Activated T-helper 2 cell treated with anti-CD3 and anti-CD28 coated beads, Interferon-gamma antibody, Interleukin-2, Interleukin-4, amounts not matched to agents 10 μg/mL and 5 μg/mL and 100 μg/mL, durations not matched to agents 14 hours and 24 hours and 36 hours (primary cell): ENCODE measurements at regions not wholly inside any gene's neighbourhood (a gene's known extent, or its start where the extent isn't known, plus 50 kb on each side); places are given as distances from the start of the nearest gene placed in this dataset.

Experiments
- DNase-seq: peaks from one replicate; pipeline ENCODE4 v3.0.0; 2021; ENCODE audit warnings: low spot score
- H3K27ac Mint-ChIP-seq: one replicate; pipeline ENCODE4 v1.8.0; 2021; ENCODE audit warnings: mixed read lengths
- H3K27me3 Mint-ChIP-seq: one replicate; pipeline ENCODE4 v1.8.0; 2021; ENCODE audit warnings: low read depth, mixed read lengths
- H3K36me3 Mint-ChIP-seq: one replicate; pipeline ENCODE4 v1.8.0; 2021; ENCODE audit warnings: low read depth, mixed read lengths
- H3K4me1 Mint-ChIP-seq: one replicate; pipeline ENCODE4 v1.8.0; 2021; ENCODE audit warnings: low read depth, mixed read lengths
- H3K4me3 Mint-ChIP-seq: one replicate; pipeline ENCODE4 v1.8.0; 2021; ENCODE audit warnings: low read depth, mild to moderate bottlenecking, moderate library complexity, mixed read lengths
- H3K9me3 Mint-ChIP-seq: one replicate; pipeline ENCODE4 v1.8.0; 2021; ENCODE audit warnings: mixed read lengths
- intact Hi-C: fragments of 100-400 bp; cut with micrococcal nuclease; formaldehyde crosslinking; loops from one replicate; pipeline ENCODE4 v1.15.1; 2023

- Mint-ChIP-seq H3K9me3 (peaks cover 3% of the 10 kb centered on the region), H3K4me3 (no peak overlapping the region), H3K27ac (no peak overlapping the region), H3K4me1 (peaks cover 24% of the 10 kb centered on the region), H3K36me3 (no peaks in the 10 kb centered on the region), H3K27me3 (peaks cover 2% of the 10 kb centered on the region)
- no peak for DNase-seq
- intact Hi-C loops = no loop called here
Measured at GRCh38 chr12:3967556-3968160, 94.5 kb upstream of the PARP11 start.

GRCh38 chr12:3966376-3966775 lies 93.2 kb upstream of the PARP11 start:
- H3K4me3 Mint-ChIP-seq = no peak overlapping the region
- peaks cover 2% of the 10 kb centered on the region for H3K27me3 Mint-ChIP-seq
- no peaks in the 10 kb centered on the region for H3K36me3 Mint-ChIP-seq
- no peak overlapping the region for H3K27ac Mint-ChIP-seq
- DNase-seq = no peak
- intact Hi-C loops = no loop called here
- H3K4me1 Mint-ChIP-seq = peaks cover 26% of the 10 kb centered on the region
- H3K9me3 Mint-ChIP-seq = no peaks in the 10 kb centered on the region

GRCh38 chr12:3965046-3965445 lies 91.8 kb upstream of the PARP11 start:
- peaks cover 31% of the 10 kb centered on the region for H3K4me1 Mint-ChIP-seq
- no peak for DNase-seq
- no peaks in the 10 kb centered on the region for H3K36me3 Mint-ChIP-seq
- H3K27me3 Mint-ChIP-seq = no peaks in the 10 kb centered on the region
- intact Hi-C loops = no loop called here
- no peak overlapping the region for H3K27ac Mint-ChIP-seq
- H3K9me3 Mint-ChIP-seq = no peaks in the 10 kb centered on the region
- no peak overlapping the region for H3K4me3 Mint-ChIP-seq

GRCh38 chr12:3964439-3964838 lies 91.2 kb upstream of the PARP11 start:
- H3K27me3 Mint-ChIP-seq = no peaks in the 10 kb centered on the region
- H3K4me3 Mint-ChIP-seq = no peak overlapping the region
- no peak for DNase-seq
- H3K9me3 Mint-ChIP-seq = no peaks in the 10 kb centered on the region
- H3K4me1 Mint-ChIP-seq = peaks cover 31% of the 10 kb centered on the region
- no peak overlapping the region for H3K27ac Mint-ChIP-seq
- intact Hi-C loops = loop anchor here (5.0 kb wide), 1 partner anchor 33 kb away; no protein-coding TSS in a partner anchor
- H3K36me3 Mint-ChIP-seq = no peaks in the 10 kb centered on the region

GRCh38 chr12:3962631-3963483 lies 89.7 kb upstream of the PARP11 start:
- H3K27ac Mint-ChIP-seq = peak overlapping the region; percentile 45

GRCh38 chr12:3961591-3961990 lies 88.4 kb upstream of the PARP11 start:
- no peak overlapping the region for H3K27ac Mint-ChIP-seq
- H3K4me3 Mint-ChIP-seq = no peak overlapping the region
- peaks cover 29% of the 10 kb centered on the region for H3K4me1 Mint-ChIP-seq
- DNase-seq = no peak
- intact Hi-C loops = loop anchor here (5.0 kb wide), 1 partner anchor 36 kb away; no protein-coding TSS in a partner anchor
- no peaks in the 10 kb centered on the region for H3K9me3 Mint-ChIP-seq
- H3K36me3 Mint-ChIP-seq = no peaks in the 10 kb centered on the region
- no peaks in the 10 kb centered on the region for H3K27me3 Mint-ChIP-seq

More at GRCh38 chr12:3962631-3963483, 89.7 kb upstream of the PARP11 start:
- Mint-ChIP-seq H3K27me3 (no peaks in the 10 kb centered on the region), H3K9me3 (no peaks in the 10 kb centered on the region), H3K36me3 (no peaks in the 10 kb centered on the region), H3K4me3 (no peak overlapping the region), H3K4me1 (peaks cover 29% of the 10 kb centered on the region)
- intact Hi-C loops = loop anchor here (1.0 to 5.0 kb wide), 3 partner anchors 10 to 78 kb away; no protein-coding TSS in a partner anchor
- peak; percentile 59 for DNase-seq

GRCh38 chr12:3959799-3960560 lies 86.8 kb upstream of the PARP11 start:
- no peaks in the 10 kb centered on the region for H3K36me3 Mint-ChIP-seq
- peaks cover 1% of the 10 kb centered on the region for H3K27me3 Mint-ChIP-seq
- intact Hi-C loops = loop anchor here (5.0 kb wide), 1 partner anchor 37 kb away; no protein-coding TSS in a partner anchor
- DNase-seq = no peak
- H3K4me3 Mint-ChIP-seq = no peak overlapping the region
- peaks cover 27% of the 10 kb centered on the region for H3K4me1 Mint-ChIP-seq
- no peaks in the 10 kb centered on the region for H3K9me3 Mint-ChIP-seq
- no peak overlapping the region for H3K27ac Mint-ChIP-seq

- no peaks in the 10 kb centered on the region for H3K36me3 Mint-ChIP-seq
- DNase-seq = no peak
- no peak overlapping the region for H3K27ac Mint-ChIP-seq
- H3K9me3 Mint-ChIP-seq = no peaks in the 10 kb centered on the region
- peaks cover 2% of the 10 kb centered on the region for H3K27me3 Mint-ChIP-seq
- H3K4me1 Mint-ChIP-seq = peaks cover 28% of the 10 kb centered on the region
- intact Hi-C loops = no loop called here
- no peak overlapping the region for H3K4me3 Mint-ChIP-seq
Measured at GRCh38 chr12:3958534-3958933, 85.3 kb upstream of the PARP11 start.

- H3K4me1 Mint-ChIP-seq = peaks cover 48% of the 10 kb centered on the region
- peaks cover 4% of the 10 kb centered on the region for H3K27me3 Mint-ChIP-seq
- peak overlapping the region; percentile 60 for H3K27ac Mint-ChIP-seq
- peaks cover 10% of the 10 kb centered on the region for H3K36me3 Mint-ChIP-seq
- peak overlapping the region; percentile 28 for H3K4me3 Mint-ChIP-seq
- intact Hi-C loops = no loop called here
- H3K9me3 Mint-ChIP-seq = peaks cover 14% of the 10 kb centered on the region
- DNase-seq = no peak
Measured at GRCh38 chr12:3951380-3952135, 78.4 kb upstream of the PARP11 start.

GRCh38 chr12:3950714-3951320 lies 77.6 kb upstream of the PARP11 start:
- intact Hi-C loops = no loop called here
- Mint-ChIP-seq H3K4me1 (peaks cover 55% of the 10 kb centered on the region), H3K9me3 (peaks cover 14% of the 10 kb centered on the region), H3K27me3 (peaks cover 6% of the 10 kb centered on the region), H3K36me3 (peaks cover 10% of the 10 kb centered on the region), H3K27ac (peak overlapping the region; percentile 71), H3K4me3 (peak overlapping the region; percentile 18)
- DNase-seq = no peak

GRCh38 chr12:3947781-3948180 lies 74.6 kb upstream of the PARP11 start:
- peaks cover 10% of the 10 kb centered on the region for H3K36me3 Mint-ChIP-seq
- peaks cover 7% of the 10 kb centered on the region for H3K27me3 Mint-ChIP-seq
- no peak for DNase-seq
- intact Hi-C loops = no loop called here
- H3K27ac Mint-ChIP-seq = peak overlapping the region; percentile 41
- peaks cover 54% of the 10 kb centered on the region for H3K4me1 Mint-ChIP-seq
- H3K9me3 Mint-ChIP-seq = peaks cover 14% of the 10 kb centered on the region
- no peak overlapping the region for H3K4me3 Mint-ChIP-seq

- peaks cover 10% of the 10 kb centered on the region for H3K36me3 Mint-ChIP-seq
- DNase-seq = no peak
- H3K27me3 Mint-ChIP-seq = peaks cover 7% of the 10 kb centered on the region
- H3K27ac Mint-ChIP-seq = no peak overlapping the region
- H3K9me3 Mint-ChIP-seq = peaks cover 14% of the 10 kb centered on the region
- H3K4me1 Mint-ChIP-seq = peaks cover 40% of the 10 kb centered on the region
- H3K4me3 Mint-ChIP-seq = no peak overlapping the region
- intact Hi-C loops = no loop called here
Measured at GRCh38 chr12:3945671-3946070, 72.5 kb upstream of the PARP11 start.
